Ishikawa (cell line): ENCODE measurements at regions not wholly inside any gene's neighbourhood (a gene's known extent, or its start where the extent isn't known, plus 50 kb on each side); places are given as distances from the start of the nearest gene placed in this dataset.

ENCODE experiments used
- CEBPB ChIP-seq: IDR thresholded peaks from 2 replicates; pipeline ENCODE4 v1.6.1; 2012
- CREB1 ChIP-seq: IDR thresholded peaks from 2 replicates; pipeline ENCODE4 v1.6.1; 2012; ENCODE audit warnings: low read depth
- EGR1 ChIP-seq: IDR thresholded peaks from 2 replicates; pipeline ENCODE4 v1.6.1; 2012
- EP300 ChIP-seq: IDR thresholded peaks from 2 replicates; pipeline ENCODE4 v1.6.1; 2012; ENCODE audit warnings: borderline replicate concordance
- FOXM1 ChIP-seq: IDR thresholded peaks from 2 replicates; pipeline ENCODE4 v1.6.1; 2012; ENCODE audit warnings: low read depth, borderline replicate concordance
- MAX ChIP-seq: IDR thresholded peaks from 2 replicates; pipeline ENCODE4 v1.6.1; 2012
- NFIC ChIP-seq: IDR thresholded peaks from 2 replicates; pipeline ENCODE4 v1.6.1; 2012
- RAD21 ChIP-seq: IDR thresholded peaks from 2 replicates; pipeline ENCODE4 v1.6.1; 2012; ENCODE audit warnings: low read depth
- REST ChIP-seq: IDR thresholded peaks from 2 replicates; pipeline ENCODE4 v1.6.1; 2012; ENCODE audit warnings: low read depth, mild to moderate bottlenecking
- TAF1 ChIP-seq: IDR thresholded peaks from 2 replicates; pipeline ENCODE4 v1.6.1; 2012; ENCODE audit warnings: low read depth, mild to moderate bottlenecking
- TCF12 ChIP-seq: IDR thresholded peaks from 2 replicates; pipeline ENCODE4 v1.6.1; 2012; ENCODE audit warnings: low read depth
- TEAD4 ChIP-seq: IDR thresholded peaks from 2 replicates; pipeline ENCODE4 v1.6.1; 2012
- YY1 ChIP-seq: IDR thresholded peaks from 2 replicates; pipeline ENCODE4 v1.6.1; 2012; ENCODE audit warnings: low read depth
- ZBTB7A ChIP-seq: IDR thresholded peaks from 2 replicates; pipeline ENCODE4 v1.6.1; 2012; ENCODE audit warnings: low read depth
- TF ChIP-seq, protein P1 (sequence below): IDR thresholded peaks from 2 replicates; pipeline ENCODE4 v1.6.1; 2012

DNA sequence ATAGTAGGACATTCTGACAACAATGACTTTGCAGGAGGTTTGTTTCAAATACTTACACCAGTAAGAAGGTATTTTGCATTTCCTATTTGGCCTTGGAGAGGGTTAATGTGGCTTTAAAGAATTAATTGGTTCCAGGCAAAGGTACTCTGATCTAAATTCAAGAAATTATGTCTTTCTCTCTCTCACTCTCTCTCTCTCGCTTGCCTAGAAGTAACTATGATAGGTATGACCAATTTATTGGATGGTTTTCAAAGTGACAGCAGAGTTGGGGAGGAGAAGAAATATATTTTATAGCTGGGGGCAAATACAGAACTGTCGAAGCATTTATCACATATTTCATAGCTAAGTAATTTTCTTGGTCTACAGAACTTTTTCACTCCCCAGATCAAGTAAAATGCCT, 116.0 kb downstream of the ATP6V1G3 start:
- TF ChIP-seq, protein P1, sequence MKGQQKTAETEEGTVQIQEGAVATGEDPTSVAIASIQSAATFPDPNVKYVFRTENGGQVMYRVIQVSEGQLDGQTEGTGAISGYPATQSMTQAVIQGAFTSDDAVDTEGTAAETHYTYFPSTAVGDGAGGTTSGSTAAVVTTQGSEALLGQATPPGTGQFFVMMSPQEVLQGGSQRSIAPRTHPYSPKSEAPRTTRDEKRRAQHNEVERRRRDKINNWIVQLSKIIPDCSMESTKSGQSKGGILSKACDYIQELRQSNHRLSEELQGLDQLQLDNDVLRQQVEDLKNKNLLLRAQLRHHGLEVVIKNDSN: no peak
- no peak for TF ChIP-seq YY1
- no peak for TF ChIP-seq CREB1
- no peak for TF ChIP-seq REST
- TF ChIP-seq FOXM1: no peak
- no peak for TF ChIP-seq MAX
- TF ChIP-seq RAD21: no peak
- TF ChIP-seq TEAD4: no peak
- no peak for TF ChIP-seq NFIC
- no peak for TF ChIP-seq ZBTB7A
- TF ChIP-seq TCF12: no peak
- TF ChIP-seq TAF1: no peak

- TF ChIP-seq TCF12: no peak
- TF ChIP-seq RAD21: no peak
- TF ChIP-seq NFIC: no peak
- TF ChIP-seq, protein P1: no peak
- no peak for TF ChIP-seq EGR1
- no peak for TF ChIP-seq YY1
- no peak for TF ChIP-seq TEAD4
- no peak for TF ChIP-seq TAF1
- TF ChIP-seq EP300: no peak
- no peak for TF ChIP-seq CREB1
- no peak for TF ChIP-seq CEBPB
- TF ChIP-seq FOXM1: no peak
Observed at GRCh38 chr1:198423673-198424072, 116.8 kb downstream of the ATP6V1G3 start.

GRCh38 chr1:198417039-198417438, 123.4 kb downstream of the ATP6V1G3 start:
- no peak for TF ChIP-seq YY1
- TF ChIP-seq, protein P1: no peak

DNA sequence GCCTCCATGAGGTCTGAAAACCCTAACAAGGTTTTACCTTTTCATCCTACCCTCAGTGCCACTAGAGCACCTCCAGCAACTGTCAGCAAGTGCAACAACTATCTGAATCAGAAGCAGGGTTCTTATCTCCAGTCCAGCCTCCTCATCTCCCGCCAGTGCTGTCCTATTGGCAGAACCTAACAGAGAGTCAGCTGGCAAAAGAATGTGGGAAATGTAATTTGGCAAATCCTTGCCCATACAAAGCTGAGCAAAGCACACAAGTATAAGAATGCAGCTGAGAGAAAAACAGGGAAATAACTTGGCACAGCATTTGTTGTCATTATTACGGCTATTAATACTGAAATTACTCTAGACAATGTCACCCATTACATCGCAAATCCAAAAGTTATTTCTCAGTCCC, 124.2 kb downstream of the ATP6V1G3 start:
- no peak for TF ChIP-seq ZBTB7A
- TF ChIP-seq NFIC: no peak
- no peak for TF ChIP-seq TAF1
- TF ChIP-seq EGR1: no peak
- no peak for TF ChIP-seq TCF12
- TF ChIP-seq MAX: no peak

DNA sequence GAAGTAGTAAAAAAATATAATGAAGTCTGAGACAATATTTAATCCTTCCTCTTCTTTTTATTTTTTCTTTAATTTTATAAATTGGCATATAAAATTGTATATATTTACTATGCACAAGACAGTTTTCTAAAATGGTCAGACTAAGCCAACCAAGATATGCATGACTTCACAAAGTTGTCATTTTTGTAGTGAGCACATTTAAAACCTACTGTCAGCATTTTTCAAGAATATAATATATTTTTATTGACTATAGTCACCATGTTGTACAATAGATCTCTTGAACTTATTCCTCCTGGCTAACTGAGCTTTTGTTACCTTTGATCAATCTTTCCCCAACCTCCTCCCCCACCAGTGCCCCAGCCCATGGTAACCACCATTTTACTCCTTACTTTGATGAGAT, 129.2 kb downstream of the ATP6V1G3 start:
- no peak for TF ChIP-seq ZBTB7A
- TF ChIP-seq NFIC: no peak
- no peak for TF ChIP-seq TAF1
- TF ChIP-seq EGR1: no peak
- no peak for TF ChIP-seq CREB1
- no peak for TF ChIP-seq EP300
- TF ChIP-seq RAD21: no peak
- TF ChIP-seq MAX: no peak
- no peak for TF ChIP-seq REST
- TF ChIP-seq TCF12: no peak
- no peak for TF ChIP-seq CEBPB

GRCh38 chr1:198408716-198409115, 131.8 kb downstream of the ATP6V1G3 start:
- TF ChIP-seq FOXM1 (no peak), ZBTB7A (no peak), EGR1 (no peak), NFIC (no peak), RAD21 (no peak), CEBPB (no peak), YY1 (no peak), TAF1 (no peak), TEAD4 (no peak), EP300 (no peak), REST (no peak), CREB1 (no peak), TCF12 (no peak), MAX (no peak)
- TF ChIP-seq, protein P1: no peak
